IMR-90 (cell line): ENCODE measurements at regions not wholly inside any gene's neighbourhood (a gene's known extent, or its start where the extent isn't known, plus 50 kb on each side); places are given as distances from the start of the nearest gene placed in this dataset.

ENCODE experiments used
- CEBPB ChIP-seq: IDR thresholded peaks from 2 replicates; pipeline ENCODE4 v1.6.1; 2012; ENCODE audit warnings: low read depth, low read length, improper control_type of control experiment
- CTCF ChIP-seq: conservative IDR thresholded peaks from 2 replicates; pipeline ENCODE4 v1.5.1; 2012; ENCODE audit warnings: mild to moderate bottlenecking, low read depth, low read length, improper control_type of control experiment
- FOS ChIP-seq: fragments of 150-350 bp; IDR thresholded peaks from 2 replicates; pipeline ENCODE4 v1.6.1; 2016; ENCODE audit warnings: low read depth, low read length
- MXI1 ChIP-seq: IDR thresholded peaks from 2 replicates; pipeline ENCODE4 v1.6.1; 2012; ENCODE audit warnings: low read depth, mild to moderate bottlenecking, low read length, moderate library complexity, borderline replicate concordance
- POLR2A ChIP-seq: IDR thresholded peaks from 2 replicates; pipeline ENCODE4 v1.6.1; 2012; ENCODE audit warnings: mild to moderate bottlenecking, low read depth, low read length
- RAD21 ChIP-seq: IDR thresholded peaks from 2 replicates; pipeline ENCODE4 v1.6.1; 2012; ENCODE audit warnings: low read length, improper control_type of control experiment
- RCOR1 ChIP-seq: IDR thresholded peaks from 2 replicates; pipeline ENCODE4 v1.6.1; 2012; ENCODE audit warnings: mild to moderate bottlenecking, low read length, improper control_type of control experiment; ENCODE audit not compliant: insufficient replicate concordance
- RFX5 ChIP-seq: IDR thresholded peaks from 2 replicates; pipeline ENCODE4 v1.8.0; 2012; ENCODE audit warnings: low read depth, mild to moderate bottlenecking, low read length, moderate library complexity
- SMC3 ChIP-seq: fragments of 150-350 bp; IDR thresholded peaks from 2 replicates; pipeline ENCODE4 v1.6.1; 2016; ENCODE audit warnings: low read depth, mild to moderate bottlenecking, antibody characterized with exemption, low read length, moderate library complexity
- USF2 ChIP-seq: fragments of 150-350 bp; IDR thresholded peaks from 2 replicates; pipeline ENCODE4 v1.6.1; 2017; ENCODE audit warnings: mild to moderate bottlenecking, antibody characterized with exemption, low read length, low read depth

- TF ChIP-seq POLR2A = no peak
- TF ChIP-seq CTCF = no peak
- TF ChIP-seq RAD21 = no peak
- no peak for TF ChIP-seq FOS
- TF ChIP-seq USF2 = no peak
- TF ChIP-seq SMC3 = no peak
- TF ChIP-seq RCOR1 = no peak
- no peak for TF ChIP-seq CEBPB
- TF ChIP-seq MXI1 = no peak
- TF ChIP-seq RFX5 = no peak
These were observed 149.3 kb downstream of the PCTP start for GRCh38 chr17:55900188-55900587.
